ENCODE measurements at regions not wholly inside any gene's neighbourhood (a gene's known extent, or its start where the extent isn't known, plus 50 kb on each side); places are given as distances from the start of the nearest gene placed in this dataset.

DNA sequence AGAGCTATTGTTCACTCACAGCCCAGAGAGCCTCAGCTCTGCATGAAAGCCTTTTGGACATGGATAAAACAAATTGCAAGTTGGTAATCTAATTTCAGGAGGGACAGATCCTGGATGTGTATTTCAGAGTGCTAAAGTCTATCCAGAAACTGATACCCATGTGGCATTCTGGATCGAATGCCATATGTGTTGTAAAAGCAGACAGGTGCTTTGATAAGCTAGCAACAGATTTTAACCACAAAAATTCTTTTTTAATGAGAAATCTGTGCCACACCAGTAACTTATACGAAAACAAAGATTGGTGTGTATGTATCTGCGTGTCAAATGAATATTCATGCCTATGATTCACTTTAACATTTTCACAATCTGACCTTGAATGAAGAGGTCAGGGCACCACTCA, 936.6 kb upstream of the MAP3K7 start:
- Histone ChIP-seq H2BK12ac (ENCODE audit: insufficient read length, low read depth, low read length) (no peak overlapping the region), H3K27me3 (ENCODE audit: insufficient read depth, low read length) (no peaks in the 10 kb centered on the region), H3K4me2 (ENCODE audit: insufficient read depth, insufficient read length, low read length) (no peak overlapping the region), H4K20me1 (ENCODE audit: control insufficient read depth, insufficient read depth, insufficient read length) (no peaks in the 10 kb centered on the region), H3K27ac (ENCODE audit: insufficient read length, low read depth, low read length) (no peak overlapping the region), H3K18ac (ENCODE audit: insufficient read length, low read depth, low read length) (no peak overlapping the region), H3K4ac (ENCODE audit: low read depth, low read length) (no peak overlapping the region), H2BK5ac (ENCODE audit: insufficient read length, low read length) (no peak overlapping the region), H3T11ph (ENCODE audit: low read length) (no peak overlapping the region), H3K4me1 (ENCODE audit: insufficient read depth, low read length) (no peaks in the 10 kb centered on the region), H3K14ac (ENCODE audit: insufficient read depth, low read length) (no peak overlapping the region), H3K23me2 (ENCODE audit: insufficient read length, low read depth, low read length, poor library complexity, severe bottlenecking) (no peaks in the 10 kb centered on the region), H2AK5ac (ENCODE audit: insufficient read length, low read length) (no peak overlapping the region), H3K9ac (ENCODE audit: extremely low read depth, insufficient read length, low read length) (no peak overlapping the region), H2AFZ (ENCODE audit: low read length) (no peak overlapping the region), H2BK120ac (ENCODE audit: low read depth, low read length, poor library complexity, severe bottlenecking) (no peak overlapping the region), H3K9me3 (ENCODE audit: control insufficient read depth, low read depth, low read length) (no peaks in the 10 kb centered on the region), H4K5ac (ENCODE audit: insufficient read length, low read depth, low read length) (no peak overlapping the region), H4K91ac (ENCODE audit: insufficient read length, low read depth, low read length) (no peak overlapping the region), H4K8ac (replicated peaks; ENCODE audit: insufficient read length, low read depth, low read length) (no peak overlapping the region), H2BK15ac (ENCODE audit: low read depth, low read length) (no peak overlapping the region), H3K56ac (ENCODE audit: insufficient read length, low read depth, low read length) (no peak overlapping the region), H3K79me1 (ENCODE audit: insufficient read depth, low read depth, low read length, poor library complexity, severe bottlenecking) (no peaks in the 10 kb centered on the region), H3K79me2 (ENCODE audit: insufficient read depth, low read length) (no peaks in the 10 kb centered on the region), H3K23ac (ENCODE audit: insufficient read length, low read depth, low read length) (no peak overlapping the region), H2BK20ac (ENCODE audit: low read depth, low read length, poor library complexity, severe bottlenecking) (no peak overlapping the region)
- no peak overlapping the region for H3K4me3 Mint-ChIP-seq
- H3K36me3 Mint-ChIP-seq (ENCODE audit: insufficient read depth in 1 of 3, low read depth in 3 of 3) = no peaks in the 10 kb centered on the region
- TF ChIP-seq CTCF (conservative IDR thresholded peaks at IDR 0.05) = no peak
- no peak overlapping the region for H3K27ac Mint-ChIP-seq
- no peak for DNase-seq
- H3K4me1 Mint-ChIP-seq = no peaks in the 10 kb centered on the region
- peaks cover 3% of the 10 kb centered on the region; the same call in 1 of the 2 replicates for H3K27me3 Mint-ChIP-seq (ENCODE audit: low read depth)
- no peaks in the 10 kb centered on the region; a peak in 2 of 5 replicates for H3K9me3 Mint-ChIP-seq
- WGBS (ENCODE audit: extremely low coverage, insufficient read length, low lambda C conversion rate) = no CpG with 5 or more reads among the region's 3 CpGs

All from H9 (cell line).